Lower lobe of right lung (tissue), 2 donors: ENCODE measurements at regions not wholly inside any gene's neighbourhood (a gene's known extent, or its start where the extent isn't known, plus 50 kb on each side); places are given as distances from the start of the nearest gene placed in this dataset.

ENCODE experiments used
- ATAC-seq, 2 donors: fragments of 200-7000 bp; cut with Tn5 transposase; one replicate each; pipeline ENCODE4 v1.9.1; 2020 to 2022; ENCODE audit warnings: mild to moderate bottlenecking in 2 of 2, moderate library complexity in 2 of 2
- DNase-seq: peaks from one replicate; pipeline ENCODE4 v3.0.0-alpha.2; 2020
- H3K27ac ChIP-seq: fragments of 200-600 bp; one replicate; pipeline ENCODE4 v1.8.0; 2022
- H3K27me3 ChIP-seq: fragments of 200-600 bp; one replicate; pipeline ENCODE4 v1.8.0; 2022; ENCODE audit warnings: low read depth
- H3K36me3 ChIP-seq: fragments of 200-600 bp; one replicate; pipeline ENCODE4 v1.8.0; 2022; ENCODE audit warnings: mild to moderate bottlenecking
- H3K4me1 ChIP-seq: fragments of 200-600 bp; one replicate; pipeline ENCODE4 v1.8.0; 2022
- H3K4me3 ChIP-seq: fragments of 200-600 bp; one replicate; pipeline ENCODE4 v1.8.0; 2022; ENCODE audit warnings: mild to moderate bottlenecking
- H3K9me3 ChIP-seq: fragments of 200-600 bp; one replicate; pipeline ENCODE4 v1.8.0; 2022
- intact Hi-C: fragments of 100-400 bp; cut with DNase I; formaldehyde crosslinking; loops from one replicate; pipeline ENCODE4 v1.11.0; 2022
- TF ChIP-seq, protein P1 (sequence below): fragments of 200-600 bp; IDR thresholded peaks from one replicate; pipeline ENCODE4 v1.8.0; 2022; ENCODE audit warnings: antibody characterized with exemption, mild to moderate bottlenecking
- donor health status: DM: no; HTN: yes; CAD: no; lungs with severe emphysema.

DNA sequence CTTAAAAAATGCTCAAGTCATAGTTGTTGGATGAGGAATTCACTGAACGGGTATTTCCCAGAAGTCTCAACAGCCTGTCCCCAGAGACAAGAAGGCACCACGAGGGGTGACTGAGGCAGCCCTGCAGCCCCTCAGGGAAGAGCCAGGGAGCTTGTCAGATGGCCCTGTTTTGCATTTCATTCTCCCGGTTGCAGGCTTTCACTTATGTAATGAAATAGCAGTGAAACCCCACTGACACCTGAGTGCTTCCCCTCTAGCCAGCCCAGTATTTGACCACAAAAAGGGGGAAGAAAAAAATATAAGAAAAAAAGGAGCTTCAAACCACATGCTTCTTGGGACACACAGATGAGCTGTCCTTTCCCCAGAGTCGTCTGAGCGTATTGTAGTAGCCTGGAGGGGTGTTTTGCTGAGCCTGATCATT is 75.3 kb upstream of the IL12B start:
- H3K36me3 ChIP-seq = no peaks in the 10 kb centered on the region
- intact Hi-C loops = no loop called here
- H3K4me3 ChIP-seq = no peak overlapping the region
- H3K9me3 ChIP-seq = no peaks in the 10 kb centered on the region
- no peak overlapping the region for H3K27ac ChIP-seq
- no peaks in the 10 kb centered on the region for H3K4me1 ChIP-seq
- TF ChIP-seq, protein P1, sequence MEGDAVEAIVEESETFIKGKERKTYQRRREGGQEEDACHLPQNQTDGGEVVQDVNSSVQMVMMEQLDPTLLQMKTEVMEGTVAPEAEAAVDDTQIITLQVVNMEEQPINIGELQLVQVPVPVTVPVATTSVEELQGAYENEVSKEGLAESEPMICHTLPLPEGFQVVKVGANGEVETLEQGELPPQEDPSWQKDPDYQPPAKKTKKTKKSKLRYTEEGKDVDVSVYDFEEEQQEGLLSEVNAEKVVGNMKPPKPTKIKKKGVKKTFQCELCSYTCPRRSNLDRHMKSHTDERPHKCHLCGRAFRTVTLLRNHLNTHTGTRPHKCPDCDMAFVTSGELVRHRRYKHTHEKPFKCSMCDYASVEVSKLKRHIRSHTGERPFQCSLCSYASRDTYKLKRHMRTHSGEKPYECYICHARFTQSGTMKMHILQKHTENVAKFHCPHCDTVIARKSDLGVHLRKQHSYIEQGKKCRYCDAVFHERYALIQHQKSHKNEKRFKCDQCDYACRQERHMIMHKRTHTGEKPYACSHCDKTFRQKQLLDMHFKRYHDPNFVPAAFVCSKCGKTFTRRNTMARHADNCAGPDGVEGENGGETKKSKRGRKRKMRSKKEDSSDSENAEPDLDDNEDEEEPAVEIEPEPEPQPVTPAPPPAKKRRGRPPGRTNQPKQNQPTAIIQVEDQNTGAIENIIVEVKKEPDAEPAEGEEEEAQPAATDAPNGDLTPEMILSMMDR = no peak
- peaks cover 4% of the 10 kb centered on the region for H3K27me3 ChIP-seq
- no peak for ATAC-seq
- no peak for DNase-seq

DNA sequence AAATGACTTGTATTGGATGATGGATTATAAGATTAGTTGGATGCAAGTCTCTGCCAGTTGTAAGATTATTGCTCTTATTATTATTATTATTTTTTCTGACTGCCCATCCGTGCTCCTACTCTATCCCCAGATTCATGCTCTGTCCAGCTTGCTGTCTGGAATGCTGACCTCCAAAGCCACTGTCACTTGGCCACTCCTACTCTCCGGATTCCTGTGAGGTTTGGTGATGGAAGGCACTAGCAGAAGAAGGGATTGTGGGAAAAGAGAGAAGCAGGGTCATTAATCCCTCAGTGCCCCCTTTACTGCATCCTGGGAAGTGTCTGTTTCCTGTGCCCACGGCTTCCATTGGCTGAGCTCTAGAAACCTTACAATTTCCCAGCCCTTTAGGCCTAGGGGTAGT is 76.3 kb upstream of the IL12B start:
- Histone ChIP-seq H3K9me3 (no peaks in the 10 kb centered on the region), H3K27ac (no peak overlapping the region), H3K36me3 (no peaks in the 10 kb centered on the region), H3K27me3 (peaks cover 4% of the 10 kb centered on the region), H3K4me3 (no peak overlapping the region), H3K4me1 (no peaks in the 10 kb centered on the region)
- TF ChIP-seq, protein P1 = no peak
- ATAC-seq = no peak
- intact Hi-C loops = no loop called here
- no peak for DNase-seq

DNA sequence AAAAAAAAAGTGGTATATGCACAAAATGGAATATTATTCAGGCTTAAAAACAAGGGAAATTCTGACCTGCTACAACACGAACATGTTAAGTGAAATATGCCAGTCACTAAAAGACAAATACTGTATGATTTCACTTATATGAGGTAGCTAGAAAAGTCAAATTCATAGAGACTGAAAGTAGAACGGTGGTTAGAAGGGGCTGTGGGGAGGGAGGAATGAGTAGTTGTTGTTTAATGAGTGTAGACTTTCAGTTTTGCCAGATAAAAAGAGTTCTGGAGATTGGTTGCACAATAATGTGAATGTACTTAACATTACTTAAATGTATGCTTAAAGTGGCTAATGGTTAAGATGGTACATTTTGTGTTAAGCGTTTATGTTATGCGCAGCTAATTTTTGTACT is 79.5 kb upstream of the IL12B start:
- Histone ChIP-seq H3K9me3 (no peaks in the 10 kb centered on the region), H3K4me1 (no peaks in the 10 kb centered on the region), H3K36me3 (no peaks in the 10 kb centered on the region), H3K27ac (no peak overlapping the region), H3K4me3 (no peak overlapping the region), H3K27me3 (peaks cover 4% of the 10 kb centered on the region)
- intact Hi-C loops = no loop called here
- TF ChIP-seq, protein P1 = no peak
- no peak for DNase-seq
- ATAC-seq = no peak

DNA sequence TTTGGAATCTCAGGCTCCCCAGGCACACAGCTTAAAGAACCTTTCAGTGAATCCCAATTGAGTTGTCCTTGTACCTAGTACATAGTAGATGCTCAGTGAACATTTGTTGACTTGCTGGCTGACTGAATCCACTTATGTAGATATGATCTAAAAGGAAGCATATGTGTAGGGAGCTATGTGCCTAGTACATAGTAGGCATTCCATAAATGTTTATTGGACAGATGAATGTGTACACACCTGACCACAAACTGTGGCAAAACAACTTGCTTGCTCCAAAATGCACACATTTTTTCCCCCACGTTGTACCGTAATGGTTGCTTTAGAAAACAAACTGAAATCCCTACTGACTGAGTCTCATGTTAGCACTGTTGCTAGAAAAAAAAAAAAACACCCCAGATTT is 80.2 kb upstream of the IL12B start:
- ATAC-seq (no peak), DNase-seq (no peak)
- peaks cover 3% of the 10 kb centered on the region for H3K27me3 ChIP-seq
- no peaks in the 10 kb centered on the region for H3K9me3 ChIP-seq
- TF ChIP-seq, protein P1 = no peak
- no peaks in the 10 kb centered on the region for H3K4me1 ChIP-seq
- H3K27ac ChIP-seq = no peak overlapping the region
- H3K36me3 ChIP-seq = no peaks in the 10 kb centered on the region
- intact Hi-C loops = no loop called here
- H3K4me3 ChIP-seq = no peak overlapping the region

DNA sequence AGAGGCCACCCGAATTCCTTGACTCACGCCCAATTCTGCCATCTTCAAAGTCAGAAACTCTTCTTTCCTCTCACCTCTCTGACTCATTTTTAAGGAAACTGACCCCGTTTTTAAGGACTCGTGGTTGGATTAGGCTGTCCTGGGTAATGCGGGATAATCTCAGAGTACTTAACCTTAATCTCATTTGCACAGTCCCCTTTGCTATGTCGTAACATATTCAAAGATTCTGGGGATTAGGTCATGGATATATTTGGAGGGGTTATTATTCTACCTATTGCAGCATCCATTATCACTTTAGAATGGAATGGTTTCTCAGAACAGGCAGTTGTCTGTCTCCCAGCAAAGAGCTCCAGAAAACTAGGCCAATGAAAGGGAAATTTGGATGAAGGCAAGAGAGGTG is 80.8 kb upstream of the IL12B start:
- H3K4me3 ChIP-seq = no peak overlapping the region
- no peak overlapping the region for H3K27ac ChIP-seq
- intact Hi-C loops = no loop called here
- DNase-seq (no peak), ATAC-seq (no peak)
- TF ChIP-seq, protein P1 = no peak
- H3K27me3 ChIP-seq = no peaks in the 10 kb centered on the region
- no peaks in the 10 kb centered on the region for H3K4me1 ChIP-seq
- H3K9me3 ChIP-seq = no peaks in the 10 kb centered on the region
- H3K36me3 ChIP-seq = no peaks in the 10 kb centered on the region
